ENCODE measurements at regions not wholly inside any gene's neighbourhood (a gene's known extent, or its start where the extent isn't known, plus 50 kb on each side); places are given as distances from the start of the nearest gene placed in this dataset.

DNA sequence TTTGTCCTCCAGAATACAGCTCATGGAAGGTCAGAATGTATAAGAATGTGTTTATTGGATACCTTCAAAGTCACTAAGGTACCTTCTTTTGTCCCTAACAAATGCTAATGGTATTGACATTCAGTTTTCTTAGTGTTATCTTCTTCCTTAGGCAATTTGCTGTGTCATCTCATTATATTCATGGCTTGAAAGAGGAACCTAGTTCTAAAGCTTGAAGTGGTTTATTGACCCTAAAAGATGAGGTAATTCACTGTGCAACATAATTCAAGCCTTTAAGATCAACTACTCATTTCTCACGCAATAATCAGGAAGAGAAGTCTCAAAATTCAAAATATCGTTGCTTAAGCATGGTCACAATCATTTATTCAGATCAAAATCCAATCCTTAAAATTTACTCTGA is 342.7 kb upstream of the RIOK2 start (continued):
- TF ChIP-seq, protein P1, sequence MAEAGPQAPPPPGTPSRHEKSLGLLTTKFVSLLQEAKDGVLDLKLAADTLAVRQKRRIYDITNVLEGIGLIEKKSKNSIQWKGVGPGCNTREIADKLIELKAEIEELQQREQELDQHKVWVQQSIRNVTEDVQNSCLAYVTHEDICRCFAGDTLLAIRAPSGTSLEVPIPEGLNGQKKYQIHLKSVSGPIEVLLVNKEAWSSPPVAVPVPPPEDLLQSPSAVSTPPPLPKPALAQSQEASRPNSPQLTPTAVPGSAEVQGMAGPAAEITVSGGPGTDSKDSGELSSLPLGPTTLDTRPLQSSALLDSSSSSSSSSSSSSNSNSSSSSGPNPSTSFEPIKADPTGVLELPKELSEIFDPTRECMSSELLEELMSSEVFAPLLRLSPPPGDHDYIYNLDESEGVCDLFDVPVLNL (CRISPR knock-in tag; IDR thresholded peaks at IDR 0.05; ENCODE audit: borderline replicate concordance, low read depth), result no peak
- TF ChIP-seq NFE2L1 (CRISPR knock-in tag; IDR thresholded peaks at IDR 0.05) (no peak), TEAD1 (CRISPR knock-in tag; IDR thresholded peaks at IDR 0.05) (no peak), ZNF121 (CRISPR knock-in tag; IDR thresholded peaks at IDR 0.05) (no peak), ZNF317 (CRISPR knock-in tag; IDR thresholded peaks at IDR 0.05; ENCODE audit: borderline replicate concordance, low read depth) (no peak)
- TF ChIP-seq, protein P2, sequence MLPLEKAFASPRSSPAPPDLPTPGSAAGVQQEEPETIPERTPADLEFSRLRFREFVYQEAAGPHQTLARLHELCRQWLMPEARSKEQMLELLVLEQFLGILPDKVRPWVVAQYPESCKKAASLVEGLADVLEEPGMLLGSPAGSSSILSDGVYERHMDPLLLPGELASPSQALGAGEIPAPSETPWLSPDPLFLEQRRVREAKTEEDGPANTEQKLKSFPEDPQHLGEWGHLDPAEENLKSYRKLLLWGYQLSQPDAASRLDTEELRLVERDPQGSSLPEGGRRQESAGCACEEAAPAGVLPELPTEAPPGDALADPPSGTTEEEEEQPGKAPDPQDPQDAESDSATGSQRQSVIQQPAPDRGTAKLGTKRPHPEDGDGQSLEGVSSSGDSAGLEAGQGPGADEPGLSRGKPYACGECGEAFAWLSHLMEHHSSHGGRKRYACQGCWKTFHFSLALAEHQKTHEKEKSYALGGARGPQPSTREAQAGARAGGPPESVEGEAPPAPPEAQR (CRISPR knock-in tag; IDR thresholded peaks at IDR 0.05), result no peak
- TF ChIP-seq, protein P3, sequence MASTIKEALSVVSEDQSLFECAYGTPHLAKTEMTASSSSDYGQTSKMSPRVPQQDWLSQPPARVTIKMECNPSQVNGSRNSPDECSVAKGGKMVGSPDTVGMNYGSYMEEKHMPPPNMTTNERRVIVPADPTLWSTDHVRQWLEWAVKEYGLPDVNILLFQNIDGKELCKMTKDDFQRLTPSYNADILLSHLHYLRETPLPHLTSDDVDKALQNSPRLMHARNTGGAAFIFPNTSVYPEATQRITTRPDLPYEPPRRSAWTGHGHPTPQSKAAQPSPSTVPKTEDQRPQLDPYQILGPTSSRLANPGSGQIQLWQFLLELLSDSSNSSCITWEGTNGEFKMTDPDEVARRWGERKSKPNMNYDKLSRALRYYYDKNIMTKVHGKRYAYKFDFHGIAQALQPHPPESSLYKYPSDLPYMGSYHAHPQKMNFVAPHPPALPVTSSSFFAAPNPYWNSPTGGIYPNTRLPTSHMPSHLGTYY (CRISPR knock-in tag; IDR thresholded peaks at IDR 0.05), result no peak

DNA sequence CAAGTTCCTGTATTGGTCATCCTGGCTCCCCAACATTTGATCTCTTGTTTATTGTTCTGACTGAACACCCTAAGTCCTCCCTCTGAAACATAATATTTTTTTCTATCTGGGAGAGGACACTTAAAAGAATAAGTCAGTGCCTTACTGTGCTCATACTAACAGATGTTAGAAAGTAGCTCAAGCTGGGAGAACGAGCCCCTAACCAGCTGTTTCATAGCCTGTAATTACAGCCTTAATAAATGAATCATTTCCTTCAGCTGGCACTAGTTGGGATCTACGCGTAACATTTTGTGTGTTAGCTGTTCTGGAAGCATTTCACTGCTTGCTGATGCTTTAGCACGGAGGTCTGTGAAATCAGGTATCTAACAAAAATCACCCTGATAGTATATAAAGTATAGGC is 345.9 kb upstream of the RIOK2 start:
- DNase-seq (ENCODE audit: low spot score) (no peak), ATAC-seq (no peak)
- H3K27ac Mint-ChIP-seq, result no peak overlapping the region
- H3K36me3 Mint-ChIP-seq, result no peaks in the 10 kb centered on the region; the same call in 1 of the 2 replicates
- TF ChIP-seq ZNF396 (CRISPR knock-in tag; IDR thresholded peaks at IDR 0.05; ENCODE audit: borderline replicate concordance) (no peak), ATF1 (CRISPR knock-in tag; IDR thresholded peaks at IDR 0.05) (no peak), GRHL2 (CRISPR knock-in tag; IDR thresholded peaks at IDR 0.05; ENCODE audit: insufficient replicate concordance, severe bottlenecking) (no peak), JAZF1 (CRISPR knock-in tag; IDR thresholded peaks at IDR 0.05) (no peak), PRRX2 (CRISPR knock-in tag; IDR thresholded peaks at IDR 0.05) (no peak), GABPB1 (CRISPR knock-in tag; IDR thresholded peaks at IDR 0.05) (no peak)
- TF ChIP-seq, protein P4, sequence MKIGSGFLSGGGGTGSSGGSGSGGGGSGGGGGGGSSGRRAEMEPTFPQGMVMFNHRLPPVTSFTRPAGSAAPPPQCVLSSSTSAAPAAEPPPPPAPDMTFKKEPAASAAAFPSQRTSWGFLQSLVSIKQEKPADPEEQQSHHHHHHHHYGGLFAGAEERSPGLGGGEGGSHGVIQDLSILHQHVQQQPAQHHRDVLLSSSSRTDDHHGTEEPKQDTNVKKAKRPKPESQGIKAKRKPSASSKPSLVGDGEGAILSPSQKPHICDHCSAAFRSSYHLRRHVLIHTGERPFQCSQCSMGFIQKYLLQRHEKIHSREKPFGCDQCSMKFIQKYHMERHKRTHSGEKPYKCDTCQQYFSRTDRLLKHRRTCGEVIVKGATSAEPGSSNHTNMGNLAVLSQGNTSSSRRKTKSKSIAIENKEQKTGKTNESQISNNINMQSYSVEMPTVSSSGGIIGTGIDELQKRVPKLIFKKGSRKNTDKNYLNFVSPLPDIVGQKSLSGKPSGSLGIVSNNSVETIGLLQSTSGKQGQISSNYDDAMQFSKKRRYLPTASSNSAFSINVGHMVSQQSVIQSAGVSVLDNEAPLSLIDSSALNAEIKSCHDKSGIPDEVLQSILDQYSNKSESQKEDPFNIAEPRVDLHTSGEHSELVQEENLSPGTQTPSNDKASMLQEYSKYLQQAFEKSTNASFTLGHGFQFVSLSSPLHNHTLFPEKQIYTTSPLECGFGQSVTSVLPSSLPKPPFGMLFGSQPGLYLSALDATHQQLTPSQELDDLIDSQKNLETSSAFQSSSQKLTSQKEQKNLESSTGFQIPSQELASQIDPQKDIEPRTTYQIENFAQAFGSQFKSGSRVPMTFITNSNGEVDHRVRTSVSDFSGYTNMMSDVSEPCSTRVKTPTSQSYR (CRISPR knock-in tag; IDR thresholded peaks at IDR 0.05), result no peak
- H3K9me3 Mint-ChIP-seq, result no peaks in the 10 kb centered on the region; the same call in 1 of the 2 replicates
- ChIA-PET POLR2A (no interaction called here), CTCF (no interaction called here)
- no peak overlapping the region for H3K4me3 Mint-ChIP-seq
- no peaks in the 10 kb centered on the region for H3K27me3 Mint-ChIP-seq (ENCODE audit: low read depth)
- peaks cover 27% of the 10 kb centered on the region for H3K4me1 Mint-ChIP-seq

DNA sequence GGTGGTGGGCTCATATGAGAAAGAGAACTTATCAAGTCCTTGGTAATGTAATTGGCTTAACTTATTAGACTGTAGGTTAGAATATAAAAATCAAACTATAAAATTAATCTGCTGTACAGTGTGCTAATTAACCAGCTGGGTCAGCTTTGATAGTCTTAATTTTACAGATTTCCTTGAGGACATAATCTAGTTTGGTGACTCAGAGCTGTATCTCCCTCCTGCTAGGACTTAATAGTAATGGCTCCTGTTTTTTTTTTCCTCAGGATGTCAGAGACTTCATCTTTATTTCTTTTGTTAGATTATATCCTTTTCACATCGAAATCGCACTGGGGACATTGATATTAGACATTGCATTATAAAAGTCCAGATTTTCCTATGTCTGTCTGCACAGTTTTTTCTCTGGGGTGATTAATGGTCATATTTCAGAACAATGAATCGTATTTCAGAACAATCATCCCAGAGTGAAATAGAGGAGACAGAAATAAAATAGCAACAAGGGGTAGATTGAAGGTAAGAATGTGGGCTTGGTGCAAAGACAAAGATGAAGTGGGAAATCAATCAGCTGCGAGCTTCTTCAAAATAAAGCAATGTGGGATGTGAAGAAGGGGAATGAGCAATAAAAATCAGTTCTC is 346.4 kb upstream of the RIOK2 start:
- H3K4me3 Mint-ChIP-seq, result no peak overlapping the region
- CTCF ChIA-PET, result no interaction called here
- no peak for TF ChIP-seq ZNF263 (CRISPR knock-in tag; IDR thresholded peaks at IDR 0.05; ENCODE audit: low read depth)
- TF ChIP-seq TCF7 (CRISPR knock-in tag; IDR thresholded peaks at IDR 0.05; ENCODE audit: low read depth), result no peak
- TF ChIP-seq, protein P5, sequence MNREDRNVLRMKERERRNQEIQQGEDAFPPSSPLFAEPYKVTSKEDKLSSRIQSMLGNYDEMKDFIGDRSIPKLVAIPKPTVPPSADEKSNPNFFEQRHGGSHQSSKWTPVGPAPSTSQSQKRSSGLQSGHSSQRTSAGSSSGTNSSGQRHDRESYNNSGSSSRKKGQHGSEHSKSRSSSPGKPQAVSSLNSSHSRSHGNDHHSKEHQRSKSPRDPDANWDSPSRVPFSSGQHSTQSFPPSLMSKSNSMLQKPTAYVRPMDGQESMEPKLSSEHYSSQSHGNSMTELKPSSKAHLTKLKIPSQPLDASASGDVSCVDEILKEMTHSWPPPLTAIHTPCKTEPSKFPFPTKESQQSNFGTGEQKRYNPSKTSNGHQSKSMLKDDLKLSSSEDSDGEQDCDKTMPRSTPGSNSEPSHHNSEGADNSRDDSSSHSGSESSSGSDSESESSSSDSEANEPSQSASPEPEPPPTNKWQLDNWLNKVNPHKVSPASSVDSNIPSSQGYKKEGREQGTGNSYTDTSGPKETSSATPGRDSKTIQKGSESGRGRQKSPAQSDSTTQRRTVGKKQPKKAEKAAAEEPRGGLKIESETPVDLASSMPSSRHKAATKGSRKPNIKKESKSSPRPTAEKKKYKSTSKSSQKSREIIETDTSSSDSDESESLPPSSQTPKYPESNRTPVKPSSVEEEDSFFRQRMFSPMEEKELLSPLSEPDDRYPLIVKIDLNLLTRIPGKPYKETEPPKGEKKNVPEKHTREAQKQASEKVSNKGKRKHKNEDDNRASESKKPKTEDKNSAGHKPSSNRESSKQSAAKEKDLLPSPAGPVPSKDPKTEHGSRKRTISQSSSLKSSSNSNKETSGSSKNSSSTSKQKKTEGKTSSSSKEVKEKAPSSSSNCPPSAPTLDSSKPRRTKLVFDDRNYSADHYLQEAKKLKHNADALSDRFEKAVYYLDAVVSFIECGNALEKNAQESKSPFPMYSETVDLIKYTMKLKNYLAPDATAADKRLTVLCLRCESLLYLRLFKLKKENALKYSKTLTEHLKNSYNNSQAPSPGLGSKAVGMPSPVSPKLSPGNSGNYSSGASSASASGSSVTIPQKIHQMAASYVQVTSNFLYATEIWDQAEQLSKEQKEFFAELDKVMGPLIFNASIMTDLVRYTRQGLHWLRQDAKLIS (CRISPR knock-in tag; IDR thresholded peaks at IDR 0.05; ENCODE audit: borderline replicate concordance), result no peak
- TF ChIP-seq, protein P6, sequence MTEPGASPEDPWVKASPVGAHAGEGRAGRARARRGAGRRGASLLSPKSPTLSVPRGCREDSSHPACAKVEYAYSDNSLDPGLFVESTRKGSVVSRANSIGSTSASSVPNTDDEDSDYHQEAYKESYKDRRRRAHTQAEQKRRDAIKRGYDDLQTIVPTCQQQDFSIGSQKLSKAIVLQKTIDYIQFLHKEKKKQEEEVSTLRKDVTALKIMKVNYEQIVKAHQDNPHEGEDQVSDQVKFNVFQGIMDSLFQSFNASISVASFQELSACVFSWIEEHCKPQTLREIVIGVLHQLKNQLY (CRISPR knock-in tag; IDR thresholded peaks at IDR 0.05), result no peak
- TF ChIP-seq, protein P7, sequence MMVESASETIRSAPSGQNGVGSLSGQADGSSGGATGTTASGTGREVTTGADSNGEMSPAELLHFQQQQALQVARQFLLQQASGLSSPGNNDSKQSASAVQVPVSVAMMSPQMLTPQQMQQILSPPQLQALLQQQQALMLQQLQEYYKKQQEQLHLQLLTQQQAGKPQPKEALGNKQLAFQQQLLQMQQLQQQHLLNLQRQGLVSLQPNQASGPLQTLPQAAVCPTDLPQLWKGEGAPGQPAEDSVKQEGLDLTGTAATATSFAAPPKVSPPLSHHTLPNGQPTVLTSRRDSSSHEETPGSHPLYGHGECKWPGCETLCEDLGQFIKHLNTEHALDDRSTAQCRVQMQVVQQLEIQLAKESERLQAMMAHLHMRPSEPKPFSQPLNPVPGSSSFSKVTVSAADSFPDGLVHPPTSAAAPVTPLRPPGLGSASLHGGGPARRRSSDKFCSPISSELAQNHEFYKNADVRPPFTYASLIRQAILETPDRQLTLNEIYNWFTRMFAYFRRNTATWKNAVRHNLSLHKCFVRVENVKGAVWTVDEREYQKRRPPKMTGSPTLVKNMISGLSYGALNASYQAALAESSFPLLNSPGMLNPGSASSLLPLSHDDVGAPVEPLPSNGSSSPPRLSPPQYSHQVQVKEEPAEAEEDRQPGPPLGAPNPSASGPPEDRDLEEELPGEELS (CRISPR knock-in tag; IDR thresholded peaks at IDR 0.05), result no peak

More for the DNA sequence above, 346.4 kb upstream of the RIOK2 start:
- H3K4me1 Mint-ChIP-seq, result peaks cover 28% of the 10 kb centered on the region
- ATAC-seq (no peak), DNase-seq (ENCODE audit: low spot score) (no peak)
- H3K9me3 Mint-ChIP-seq, result no peaks in the 10 kb centered on the region; the same call in 1 of the 2 replicates
- H3K27me3 Mint-ChIP-seq (ENCODE audit: low read depth), result no peaks in the 10 kb centered on the region
- H3K27ac Mint-ChIP-seq, result no peak overlapping the region
- POLR2A ChIA-PET, result no interaction called here
- no peaks in the 10 kb centered on the region for H3K36me3 Mint-ChIP-seq

Measured in WTC11 (cell line).